Ishikawa (cell line): ENCODE measurements at regions not wholly inside any gene's neighbourhood (a gene's known extent, or its start where the extent isn't known, plus 50 kb on each side); places are given as distances from the start of the nearest gene placed in this dataset.

Experiments
- EGR1 ChIP-seq: IDR thresholded peaks from 2 replicates; pipeline ENCODE4 v1.6.1; 2012
- EP300 ChIP-seq: IDR thresholded peaks from 2 replicates; pipeline ENCODE4 v1.6.1; 2012; ENCODE audit warnings: borderline replicate concordance
- MAX ChIP-seq: IDR thresholded peaks from 2 replicates; pipeline ENCODE4 v1.6.1; 2012
- RAD21 ChIP-seq: IDR thresholded peaks from 2 replicates; pipeline ENCODE4 v1.6.1; 2012; ENCODE audit warnings: low read depth
- REST ChIP-seq: IDR thresholded peaks from 2 replicates; pipeline ENCODE4 v1.6.1; 2012; ENCODE audit warnings: low read depth, mild to moderate bottlenecking
- TAF1 ChIP-seq: IDR thresholded peaks from 2 replicates; pipeline ENCODE4 v1.6.1; 2012; ENCODE audit warnings: low read depth, mild to moderate bottlenecking

DNA sequence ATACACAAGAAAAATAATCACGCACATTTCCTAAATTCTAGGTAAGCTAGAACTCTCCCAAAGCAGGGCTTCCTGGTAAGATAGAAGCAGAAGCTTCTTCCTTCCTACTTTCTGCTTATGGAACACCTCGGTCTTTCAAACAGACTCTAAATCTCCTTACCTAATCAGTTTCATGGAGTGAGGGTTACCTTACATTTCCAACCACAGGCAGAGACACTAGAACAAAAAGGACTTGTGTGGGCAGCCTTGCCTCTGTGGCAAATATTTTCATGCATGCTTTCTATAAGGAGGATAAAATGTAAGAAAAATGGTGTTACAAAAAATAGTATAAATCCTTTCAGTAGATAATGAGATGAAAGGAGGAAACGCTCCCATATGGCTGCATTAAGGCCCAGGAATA, 386.3 kb upstream of the SMIM30 start:
- TF ChIP-seq MAX (no peak), EGR1 (no peak), REST (no peak), TAF1 (no peak), RAD21 (no peak), EP300 (no peak)
